Endothelial cell (in vitro differentiated cells): ENCODE measurements at regions not wholly inside any gene's neighbourhood (a gene's known extent, or its start where the extent isn't known, plus 50 kb on each side); places are given as distances from the start of the nearest gene placed in this dataset.

ENCODE experiments used
- DNase-seq: peaks from one replicate; pipeline ENCODE4 v3.0.0; 2021; ENCODE audit warnings: low spot score
- H3K27ac Mint-ChIP-seq: one replicate; pipeline ENCODE4 v1.8.0; 2021; ENCODE audit warnings: mixed read lengths, inconsistent platforms; ENCODE audit not compliant: unreplicated experiment
- H3K27me3 Mint-ChIP-seq: one replicate; pipeline ENCODE4 v1.8.0; 2021; ENCODE audit warnings: mild to moderate bottlenecking, moderate library complexity, mixed read lengths, inconsistent platforms; ENCODE audit not compliant: unreplicated experiment
- H3K36me3 Mint-ChIP-seq: one replicate; pipeline ENCODE4 v1.8.0; 2021; ENCODE audit warnings: mild to moderate bottlenecking, low read depth, mixed read lengths, inconsistent platforms; ENCODE audit not compliant: unreplicated experiment
- H3K4me1 Mint-ChIP-seq: one replicate; pipeline ENCODE4 v1.8.0; 2021; ENCODE audit warnings: mild to moderate bottlenecking, mixed read lengths, inconsistent platforms; ENCODE audit not compliant: unreplicated experiment
- H3K4me3 Mint-ChIP-seq: one replicate; pipeline ENCODE4 v1.8.0; 2021; ENCODE audit warnings: mild to moderate bottlenecking, mixed read lengths, inconsistent platforms; ENCODE audit not compliant: unreplicated experiment
- H3K9me3 Mint-ChIP-seq: one replicate; pipeline ENCODE4 v1.8.0; 2021; ENCODE audit warnings: mixed read lengths, inconsistent platforms; ENCODE audit not compliant: unreplicated experiment
- CTCF ChIP-seq: fragments of 200-600 bp; sonication (generic); IDR thresholded peaks from one replicate; pipeline ENCODE4 v1.5.0; 2021; ENCODE audit warnings: antibody characterized with exemption; ENCODE audit not compliant: unreplicated experiment

- peaks cover 3% of the 10 kb centered on the region for H3K27me3 Mint-ChIP-seq
- no peaks in the 10 kb centered on the region for H3K36me3 Mint-ChIP-seq
- DNase-seq: no peak
- no peak overlapping the region for H3K4me3 Mint-ChIP-seq
- no peak for TF ChIP-seq CTCF
- H3K4me1 Mint-ChIP-seq: no peaks in the 10 kb centered on the region
- H3K27ac Mint-ChIP-seq: no peak overlapping the region
- no peaks in the 10 kb centered on the region for H3K9me3 Mint-ChIP-seq
These were observed 148.4 kb upstream of the ITM2A start for GRCh38 chrX:79515529-79515928.

GRCh38 chrX:79511799-79512198, 144.7 kb upstream of the ITM2A start:
- H3K9me3 Mint-ChIP-seq: no peaks in the 10 kb centered on the region
- DNase-seq: no peak
- TF ChIP-seq CTCF: no peak

GRCh38 chrX:79506001-79506400, 138.9 kb upstream of the ITM2A start:
- H3K27ac Mint-ChIP-seq: no peak overlapping the region
- no peak for TF ChIP-seq CTCF
- no peak overlapping the region for H3K4me3 Mint-ChIP-seq
- H3K36me3 Mint-ChIP-seq: no peaks in the 10 kb centered on the region
- no peaks in the 10 kb centered on the region for H3K27me3 Mint-ChIP-seq
- H3K4me1 Mint-ChIP-seq: no peaks in the 10 kb centered on the region
- no peak for DNase-seq
- H3K9me3 Mint-ChIP-seq: no peaks in the 10 kb centered on the region

More at GRCh38 chrX:79511799-79512198, 144.7 kb upstream of the ITM2A start:
- H3K36me3 Mint-ChIP-seq: no peaks in the 10 kb centered on the region
- H3K27me3 Mint-ChIP-seq: peaks cover 3% of the 10 kb centered on the region
- no peak overlapping the region for H3K27ac Mint-ChIP-seq
- no peaks in the 10 kb centered on the region for H3K4me1 Mint-ChIP-seq
- H3K4me3 Mint-ChIP-seq: no peak overlapping the region

- no peak for DNase-seq
- Mint-ChIP-seq H3K36me3 (no peaks in the 10 kb centered on the region), H3K4me1 (no peaks in the 10 kb centered on the region), H3K4me3 (no peak overlapping the region), H3K9me3 (no peaks in the 10 kb centered on the region), H3K27ac (no peak overlapping the region), H3K27me3 (no peaks in the 10 kb centered on the region)
- TF ChIP-seq CTCF: no peak
These were observed 115.6 kb upstream of the ITM2A start for GRCh38 chrX:79482686-79483085.

- no peaks in the 10 kb centered on the region for H3K9me3 Mint-ChIP-seq
- no peak overlapping the region for H3K4me3 Mint-ChIP-seq
- H3K27ac Mint-ChIP-seq: no peak overlapping the region
- no peak for DNase-seq
- TF ChIP-seq CTCF: no peak
- H3K4me1 Mint-ChIP-seq: no peaks in the 10 kb centered on the region
- H3K27me3 Mint-ChIP-seq: no peaks in the 10 kb centered on the region
- H3K36me3 Mint-ChIP-seq: no peaks in the 10 kb centered on the region
These were observed 110.6 kb upstream of the ITM2A start for GRCh38 chrX:79477691-79478090.
